ENCODE measurements at regions not wholly inside any gene's neighbourhood (a gene's known extent, or its start where the extent isn't known, plus 50 kb on each side); places are given as distances from the start of the nearest gene placed in this dataset.

DNA sequence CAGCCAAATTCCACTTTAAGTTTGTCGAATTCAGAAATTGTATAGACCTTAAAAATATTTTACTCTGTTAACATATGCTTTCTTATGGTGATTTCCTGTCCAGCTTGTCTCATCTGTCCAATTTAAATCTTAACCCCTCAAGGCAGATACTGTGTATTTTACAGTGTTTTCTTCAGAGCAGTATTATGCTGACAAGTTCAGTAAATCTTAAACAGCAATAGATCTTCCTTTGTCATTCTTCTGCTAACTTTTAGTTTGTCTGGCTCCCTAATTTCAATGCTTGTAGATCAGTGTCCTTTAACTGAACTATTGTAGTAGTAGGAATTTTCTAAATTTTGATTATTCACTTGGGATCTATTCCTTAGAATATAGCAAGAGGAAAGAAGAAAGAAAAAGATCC is 52.8 kb upstream of the MEIS1 start:
- FAIRE-seq: no peak

DNA sequence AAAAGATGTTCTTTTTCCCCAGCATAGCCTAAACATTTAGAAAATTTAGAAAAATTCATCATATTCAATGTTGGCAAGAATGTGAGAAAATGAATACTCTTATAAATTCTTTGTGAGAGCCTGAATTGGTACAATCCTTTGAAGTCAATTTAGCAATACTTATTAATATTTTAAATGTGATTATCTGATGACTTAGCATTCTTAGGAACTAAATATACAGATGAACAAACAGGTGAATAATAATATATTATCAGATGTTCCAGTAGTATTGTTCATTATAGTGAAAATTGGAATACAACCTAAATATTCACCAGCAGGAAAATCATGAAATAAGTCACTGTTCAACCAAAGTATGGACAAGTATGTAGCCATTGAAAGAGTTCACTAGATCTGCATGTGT is 55.5 kb upstream of the MEIS1 start:
- FAIRE-seq: no peak

DNA sequence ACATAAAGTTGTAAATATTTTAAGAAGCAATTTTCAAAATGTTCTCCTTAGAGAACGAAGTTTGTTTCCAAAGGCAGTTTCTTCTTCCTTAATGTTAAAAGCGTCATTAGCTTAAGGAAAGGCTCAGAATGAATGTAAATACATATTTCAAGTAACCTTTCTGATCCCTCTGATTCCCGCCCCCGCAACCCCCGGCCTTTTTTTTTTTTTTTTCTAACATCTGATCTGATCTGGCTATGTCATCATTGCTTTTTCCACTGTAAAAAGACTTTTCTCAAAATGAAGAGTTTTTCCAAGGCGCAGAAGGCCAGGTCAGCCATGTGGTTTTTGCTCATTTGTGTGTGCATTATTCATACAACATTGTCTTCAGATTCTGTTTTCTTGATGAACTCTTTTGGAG is 57.1 kb upstream of the MEIS1 start:
- no peak for FAIRE-seq

DNA sequence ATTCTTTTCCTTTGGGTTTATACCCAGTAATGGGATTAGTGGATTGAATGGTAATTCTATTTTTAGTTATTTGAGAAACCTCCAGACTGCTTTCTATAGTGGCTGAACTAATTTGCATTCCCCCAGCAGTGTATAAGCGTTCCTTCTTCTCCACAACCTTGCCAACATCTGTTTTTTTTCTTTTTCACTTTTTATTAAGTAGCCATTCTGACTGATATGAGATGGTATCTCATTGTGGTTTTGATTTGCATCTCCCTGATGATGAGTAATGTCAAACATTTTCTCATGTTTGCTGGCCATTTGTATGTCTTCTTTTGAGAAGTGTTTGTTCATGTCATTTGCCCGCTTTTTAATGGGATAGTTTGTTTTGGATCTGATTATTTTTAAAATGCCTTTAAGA is 64.1 kb upstream of the MEIS1 start:
- FAIRE-seq: no peak

DNA sequence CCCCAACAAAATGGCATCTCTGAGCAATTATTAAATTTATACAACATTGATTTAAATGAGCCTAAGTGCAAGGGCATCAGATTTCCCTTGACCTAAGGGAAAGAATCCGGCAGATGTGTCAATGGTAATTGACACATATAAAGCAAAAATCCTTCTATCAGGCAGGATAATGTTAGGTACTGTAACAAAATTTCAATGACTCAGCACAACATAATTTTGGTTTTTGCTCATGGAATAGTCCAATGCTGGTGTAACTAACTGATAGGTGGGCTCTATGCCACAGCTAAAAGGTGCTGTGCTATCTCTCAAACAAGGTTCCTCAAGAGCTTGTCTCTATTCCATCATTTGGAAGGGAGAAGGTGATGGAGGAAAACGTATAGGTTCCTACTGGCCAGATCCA is 68.3 kb upstream of the MEIS1 start:
- FAIRE-seq: no peak

DNA sequence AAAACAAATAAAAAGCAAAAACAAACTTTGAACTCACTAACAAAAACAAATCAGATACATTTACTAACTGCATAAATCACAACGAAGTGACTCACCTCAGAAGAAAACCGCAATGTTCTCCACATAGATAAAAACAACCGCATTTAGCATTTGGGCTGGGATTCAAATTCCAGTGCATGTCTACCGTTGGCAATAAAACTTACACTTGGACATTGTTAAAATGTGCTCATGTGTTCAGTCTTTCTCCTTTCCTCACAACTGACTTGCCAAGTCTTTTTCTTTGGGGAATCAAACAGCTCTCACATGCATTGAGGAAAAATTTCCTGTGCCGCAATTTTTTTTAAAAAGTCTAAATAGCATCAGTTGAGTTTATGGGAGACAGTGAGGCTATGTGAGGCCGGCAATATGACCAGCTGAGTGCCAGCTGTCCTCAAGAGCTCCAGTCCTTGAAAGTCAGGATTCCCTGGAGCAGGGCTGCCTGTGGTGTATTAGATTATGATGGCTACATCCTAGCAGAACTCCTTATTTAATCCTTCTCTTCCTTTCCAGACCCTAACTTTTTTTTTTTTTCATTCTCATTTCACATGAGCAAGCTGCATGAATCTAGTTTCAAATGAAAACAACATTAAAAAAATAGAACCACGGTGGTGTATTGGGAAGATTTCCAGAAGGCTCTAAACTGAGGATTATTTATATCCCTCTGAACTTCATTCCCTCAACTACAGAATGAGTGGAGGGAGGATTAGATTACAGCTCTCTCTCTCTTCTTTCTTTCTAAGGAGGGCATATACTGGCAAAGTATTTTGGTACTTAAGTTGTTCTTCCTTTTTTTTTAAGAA is 70.2 kb upstream of the MEIS1 start:
- FAIRE-seq: peak; percentile 95

DNA sequence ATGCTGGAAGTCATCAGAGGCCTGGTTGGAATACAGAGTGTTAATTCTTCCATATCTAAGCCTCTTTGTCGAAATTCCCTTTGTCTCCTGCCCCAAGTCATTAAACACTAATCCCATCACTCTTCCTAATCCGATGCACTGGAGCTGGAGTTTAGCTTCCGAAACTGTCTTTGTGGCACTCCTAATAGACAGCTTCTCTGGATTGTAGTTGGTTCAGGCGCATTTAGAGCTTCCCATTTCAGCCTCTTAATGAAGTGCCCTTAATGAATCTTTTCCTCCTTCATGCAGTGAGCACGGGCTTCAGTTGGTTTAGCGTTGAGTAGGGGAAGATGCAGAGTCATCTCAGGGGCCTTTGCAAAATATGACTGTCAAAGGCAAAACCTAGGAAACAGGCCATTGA is 72.2 kb upstream of the MEIS1 start:
- no peak for FAIRE-seq

DNA sequence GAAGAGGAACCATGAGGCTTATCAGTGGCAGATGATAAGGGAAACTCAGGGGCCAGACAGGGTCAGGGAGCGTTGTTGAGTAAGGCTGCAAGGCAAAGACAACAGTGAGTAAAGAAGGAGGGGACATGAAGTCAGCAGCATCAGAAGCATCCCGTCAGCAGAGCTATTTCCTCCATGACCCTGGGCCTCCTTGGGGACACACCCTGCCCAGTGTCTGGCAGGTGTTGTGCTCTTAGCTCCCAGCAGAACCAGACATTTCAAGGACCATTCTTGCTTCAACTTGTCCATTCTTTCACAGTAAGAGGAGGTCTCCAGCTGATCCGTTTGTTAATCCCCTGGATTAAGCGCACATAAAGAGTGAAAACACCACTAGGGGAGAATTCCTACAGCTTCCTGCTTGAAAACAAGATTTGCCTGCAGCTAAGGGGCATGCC is 88.7 kb upstream of the MEIS1 start:
- no peak for FAIRE-seq

DNA sequence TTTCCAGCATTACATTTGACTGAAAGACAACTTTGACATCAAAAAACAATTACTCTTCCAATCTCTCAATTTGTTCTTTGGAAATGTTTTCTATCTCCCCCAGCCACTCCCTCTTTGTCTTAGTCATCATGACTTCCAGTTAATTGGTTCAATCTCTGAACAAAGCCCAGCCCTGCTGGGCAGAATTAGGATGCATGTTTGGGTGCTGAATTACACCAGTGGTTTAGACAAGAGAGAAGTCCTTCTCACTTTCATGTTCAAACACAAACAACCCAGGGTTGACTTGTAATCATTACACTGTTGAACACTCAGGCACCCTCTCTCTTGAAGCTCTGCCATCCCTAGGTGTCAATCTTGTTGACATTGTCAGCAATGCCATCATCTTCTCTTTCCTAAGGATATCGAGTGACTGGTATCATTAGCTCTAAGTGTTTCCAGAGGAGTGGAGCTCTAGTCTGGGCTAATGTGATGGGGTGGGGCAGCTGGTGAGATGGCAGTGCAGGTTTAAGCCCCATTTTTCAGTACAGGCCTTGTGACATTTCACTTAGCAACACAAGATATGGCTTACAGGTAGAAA is 90.8 kb upstream of the MEIS1 start:
- no peak for FAIRE-seq

DNA sequence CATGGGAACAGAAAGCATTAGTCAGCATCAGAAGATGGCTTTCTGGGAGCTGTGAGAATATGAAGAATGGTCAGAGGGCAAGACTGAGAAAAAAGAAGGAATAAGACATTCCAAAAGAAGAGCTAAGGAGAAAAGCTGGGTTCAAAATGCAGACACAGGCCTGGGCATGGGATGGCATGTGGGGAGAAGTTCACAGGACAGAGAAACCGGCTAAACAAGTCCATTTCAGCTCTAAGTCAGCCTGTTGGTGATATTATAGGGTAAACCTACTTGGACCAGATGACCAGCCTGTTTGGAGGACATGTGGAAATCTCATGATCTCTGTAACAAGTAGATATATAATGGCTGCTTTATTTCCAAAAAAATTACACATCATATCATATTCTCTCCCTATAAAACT is 91.7 kb upstream of the MEIS1 start:
- FAIRE-seq: no peak

DNA sequence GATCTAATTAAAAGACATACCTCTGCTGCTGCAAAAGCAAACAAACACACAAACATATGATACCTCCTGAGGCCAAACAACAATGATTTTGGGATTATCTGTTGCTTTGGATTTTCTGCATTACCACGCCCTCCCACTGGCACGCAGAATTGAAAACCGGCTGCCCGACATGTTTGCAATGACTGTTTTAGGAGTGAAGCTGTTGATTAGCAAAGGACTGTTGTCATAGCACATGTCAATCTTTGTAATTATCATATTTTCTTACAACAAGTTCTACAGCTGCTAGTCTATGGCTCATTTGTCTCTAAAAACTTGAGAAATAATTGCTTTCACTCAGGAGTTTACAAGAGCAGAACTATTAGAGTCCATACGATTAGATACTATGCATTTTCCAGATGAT is 94.4 kb upstream of the MEIS1 start:
- FAIRE-seq: no peak

DNA sequence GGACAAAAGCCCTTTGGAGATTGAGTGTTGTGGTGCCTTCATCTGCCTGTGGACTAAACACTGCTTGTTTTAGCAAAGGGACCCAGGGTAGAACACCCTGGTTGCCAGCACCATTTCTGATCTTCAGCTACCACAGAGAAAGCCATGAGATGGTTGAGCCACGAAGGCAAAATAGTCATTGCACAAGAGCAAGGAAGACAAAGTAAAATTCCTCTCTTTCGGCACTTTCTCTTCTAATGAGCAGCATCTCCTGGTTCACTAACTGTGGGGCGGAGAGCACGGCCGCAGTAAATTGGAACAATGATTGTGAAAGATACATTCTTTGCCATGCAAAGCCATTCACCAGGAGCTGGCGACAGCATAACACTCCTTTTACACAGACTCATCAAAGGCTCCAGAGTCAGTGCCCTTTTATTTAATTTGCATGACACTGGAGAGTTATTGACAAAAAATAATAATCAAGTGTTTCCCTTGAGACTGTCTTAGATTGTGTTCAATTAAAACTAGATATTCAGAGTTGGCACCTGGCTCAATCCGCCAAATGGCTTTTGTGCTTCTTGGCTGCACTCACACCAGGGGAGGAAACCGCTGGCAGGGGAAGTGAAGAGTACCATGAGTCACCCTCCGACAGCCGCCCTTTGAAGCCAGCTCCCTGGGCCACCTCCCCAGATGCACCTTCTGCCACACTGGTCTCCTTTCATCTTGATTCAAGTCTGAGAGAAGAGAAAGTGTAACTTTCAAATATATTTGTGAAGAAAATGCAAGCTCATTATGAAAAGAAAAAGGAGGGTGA is 100.5 kb upstream of the MEIS1 start:
- FAIRE-seq: no peak

DNA sequence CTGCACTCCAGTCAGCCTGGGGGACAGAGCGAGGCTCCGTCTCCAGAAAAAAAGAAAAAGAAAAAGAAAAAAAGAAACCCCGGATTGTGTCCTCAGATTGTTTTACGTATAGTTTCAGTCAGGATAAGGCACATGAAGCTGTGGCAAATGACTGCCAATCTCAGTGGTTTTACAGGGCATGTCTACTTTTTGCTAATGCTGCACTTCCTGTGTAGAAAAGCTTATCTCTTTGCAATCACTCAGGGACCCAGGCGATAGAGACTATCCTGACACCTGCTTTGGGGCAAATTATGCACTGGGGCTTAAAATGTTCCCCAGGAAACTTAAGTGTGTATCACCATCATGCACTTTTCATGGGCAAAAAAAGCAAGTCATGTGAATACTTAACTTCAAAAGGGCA is 103.7 kb upstream of the MEIS1 start:
- FAIRE-seq: no peak

DNA sequence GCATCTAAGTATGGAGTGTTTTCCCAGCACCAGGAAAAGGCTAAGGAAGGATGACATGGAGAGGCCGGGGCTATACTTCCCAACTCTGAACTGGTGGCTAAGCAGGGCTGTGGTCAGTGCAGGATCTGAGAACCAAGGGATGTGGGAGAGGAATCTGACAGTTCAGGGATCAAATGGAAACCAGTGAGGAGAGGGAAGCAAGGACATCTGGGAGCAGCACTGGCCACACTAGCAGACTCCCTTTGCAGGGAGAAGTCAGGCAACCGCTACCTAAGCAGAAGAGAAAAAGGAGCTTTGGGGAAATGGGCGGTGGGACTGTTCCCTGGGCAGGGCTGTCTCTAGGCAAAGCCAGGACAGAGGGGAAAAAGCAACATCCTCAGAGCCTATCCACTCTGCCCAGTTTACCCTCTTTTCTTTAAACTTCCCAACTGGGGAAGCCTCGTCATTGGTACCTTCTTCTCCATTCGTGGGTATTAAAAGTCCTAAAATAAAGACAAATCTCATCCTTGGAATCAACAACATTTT is 105.8 kb upstream of the MEIS1 start:
- FAIRE-seq: no peak

DNA sequence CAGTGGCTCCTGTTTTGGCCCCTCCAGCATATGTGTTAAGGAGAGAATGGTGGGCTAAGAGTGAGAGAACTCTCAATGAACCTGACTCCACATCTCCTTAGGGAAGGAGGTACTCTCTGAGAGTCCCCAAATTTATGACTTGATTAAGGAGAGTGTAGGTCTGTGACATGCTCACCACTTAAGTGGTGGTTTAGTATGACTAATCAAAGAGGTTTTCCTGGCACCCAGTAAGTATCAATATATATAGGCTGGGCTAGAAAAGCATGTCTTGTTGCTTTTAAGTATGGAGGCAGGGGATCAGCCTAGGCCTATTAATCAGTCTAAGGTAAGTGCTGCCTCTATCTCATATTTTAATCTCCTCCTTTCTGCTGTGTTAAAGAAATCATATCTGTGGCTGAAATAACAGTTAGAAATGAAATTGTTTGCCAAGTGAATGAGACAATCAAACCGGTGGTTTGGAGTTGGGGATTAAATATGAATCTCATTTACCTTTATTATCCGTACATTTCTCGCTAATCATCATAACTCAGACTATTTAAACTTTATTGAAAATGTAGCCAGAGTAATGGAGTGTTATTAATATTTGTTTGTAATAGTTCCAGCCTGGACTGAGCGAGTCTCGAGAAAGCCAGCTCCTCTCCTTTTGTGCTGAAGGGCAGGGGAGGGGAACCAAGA is 107.7 kb upstream of the MEIS1 start:
- FAIRE-seq: no peak

DNA sequence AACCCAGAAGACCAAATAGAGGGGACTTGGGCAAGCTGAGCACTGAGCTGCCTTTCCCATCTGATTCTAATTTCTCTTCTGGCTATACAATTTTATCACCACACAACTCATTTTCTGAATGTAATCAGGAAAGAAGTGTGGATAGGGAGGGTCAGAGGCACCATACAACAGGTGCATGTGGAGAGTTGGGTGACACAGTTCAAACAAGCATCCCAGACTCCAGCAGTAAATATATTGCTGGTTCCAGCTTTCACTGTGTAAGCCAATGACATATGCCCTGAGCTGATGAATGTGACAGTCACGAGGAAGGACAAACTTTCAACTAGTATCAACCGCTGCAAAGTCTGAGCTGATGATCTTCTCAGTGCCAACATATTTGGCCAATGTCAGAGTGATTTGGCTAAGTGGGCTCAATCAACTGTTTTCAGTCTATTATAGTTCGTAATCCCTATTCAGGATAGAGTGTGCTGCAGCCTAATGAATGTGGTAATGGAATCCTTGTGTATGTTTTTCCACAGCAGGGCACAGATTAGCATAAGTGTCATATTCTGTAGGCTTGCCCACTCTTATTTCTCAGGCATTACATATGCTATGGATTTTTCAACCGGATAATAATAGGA is 109.9 kb upstream of the MEIS1 start:
- no peak for FAIRE-seq

DNA sequence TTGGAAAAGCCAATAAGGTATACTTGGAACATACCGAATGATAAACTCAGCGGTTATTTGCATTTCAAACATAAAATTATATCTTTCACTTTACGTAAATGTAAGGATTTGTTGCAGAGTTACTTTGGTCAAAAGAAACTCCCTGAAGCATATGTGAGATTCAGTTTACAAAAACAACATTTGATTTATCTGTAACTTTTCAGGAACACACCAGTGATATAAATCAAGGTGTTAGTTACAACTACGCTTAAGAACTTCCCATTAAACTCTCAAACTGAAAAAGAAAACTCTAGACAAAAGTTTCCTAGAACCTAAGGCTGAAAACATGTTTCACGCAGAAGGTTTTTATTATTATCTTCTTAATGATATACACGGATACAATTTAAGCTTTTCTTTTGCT is 110.6 kb upstream of the MEIS1 start:
- no peak for FAIRE-seq

DNA sequence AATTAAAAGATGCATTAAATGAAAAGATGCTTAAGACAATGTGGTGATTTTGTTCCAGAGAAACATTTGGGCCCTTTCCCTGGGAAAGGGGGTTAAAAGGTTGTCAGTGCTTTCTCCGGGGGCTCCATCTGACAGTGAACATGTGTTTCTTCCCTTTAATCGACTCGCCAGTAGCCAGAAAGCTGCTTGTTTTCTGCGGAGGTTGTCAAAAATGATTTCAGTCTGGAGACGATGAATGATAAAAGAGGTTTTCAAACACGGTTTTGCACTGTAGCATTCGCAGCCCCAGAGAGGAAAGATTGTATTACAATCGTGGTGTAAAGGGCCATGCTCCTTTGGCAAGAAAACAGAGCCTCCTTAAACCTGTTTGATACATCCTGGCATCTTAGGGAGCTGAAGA is 111.5 kb upstream of the MEIS1 start:
- FAIRE-seq: no peak

DNA sequence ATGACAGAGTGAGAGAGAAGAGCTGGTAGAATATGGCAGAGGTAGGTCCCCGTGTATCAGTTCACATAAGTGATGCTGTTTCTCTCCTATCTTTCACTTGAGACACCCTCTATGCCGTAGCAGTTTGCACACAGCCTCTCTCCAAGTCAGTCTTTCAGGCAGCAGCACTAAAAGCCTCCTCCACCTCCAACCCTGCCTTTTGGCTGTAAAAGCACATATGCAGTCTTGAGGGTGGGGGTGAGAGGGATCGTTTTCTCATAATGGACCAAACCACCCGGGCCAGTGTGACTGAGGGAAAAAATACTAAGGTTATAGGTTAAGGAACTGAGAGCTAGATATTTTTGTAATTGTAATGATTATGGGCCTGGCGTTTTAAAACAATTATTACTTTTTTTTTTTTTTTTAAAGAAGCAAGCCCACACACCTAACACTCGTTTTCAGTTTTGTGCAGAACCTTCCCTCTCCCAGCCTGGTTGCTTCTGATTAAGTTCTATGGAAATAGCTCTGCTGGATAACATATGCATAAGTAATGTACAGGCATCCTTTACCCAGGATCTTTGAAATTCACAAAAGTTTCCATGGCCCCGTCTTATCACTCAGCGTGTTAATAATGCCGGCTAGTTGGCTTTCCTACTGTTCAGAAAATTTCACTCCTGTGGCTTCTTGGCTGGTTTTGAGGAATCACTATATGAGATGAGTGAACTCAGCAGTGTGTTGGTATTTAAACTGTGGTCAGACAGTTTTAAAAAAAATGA is 112.2 kb upstream of the MEIS1 start:
- FAIRE-seq: no peak

DNA sequence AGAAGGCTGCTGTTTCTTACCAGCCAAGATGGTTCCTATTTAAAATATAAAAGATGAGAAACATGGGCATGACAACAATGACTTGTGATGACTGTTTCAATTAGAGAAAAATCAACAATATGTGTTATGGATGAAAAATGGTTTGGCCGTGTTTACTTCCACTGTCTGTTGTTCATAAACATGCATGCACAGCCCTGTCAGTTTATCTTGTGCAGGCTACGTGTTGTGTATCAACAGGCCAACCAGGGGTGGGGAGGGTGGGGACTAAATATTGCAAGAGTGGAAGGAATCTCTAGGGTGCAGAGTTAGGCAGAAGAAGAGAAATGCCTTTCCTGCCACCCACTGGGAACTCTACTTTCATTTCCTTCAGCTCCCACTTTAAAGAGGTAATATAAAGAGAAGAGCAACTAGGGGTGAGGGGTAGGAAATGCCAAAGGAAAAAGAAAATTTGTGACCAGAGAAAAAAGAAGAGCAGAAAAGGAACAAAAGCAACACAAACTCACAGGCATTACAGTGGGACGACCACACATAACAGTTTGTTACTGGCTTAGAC is 116.8 kb upstream of the MEIS1 start:
- no peak for FAIRE-seq

DNA sequence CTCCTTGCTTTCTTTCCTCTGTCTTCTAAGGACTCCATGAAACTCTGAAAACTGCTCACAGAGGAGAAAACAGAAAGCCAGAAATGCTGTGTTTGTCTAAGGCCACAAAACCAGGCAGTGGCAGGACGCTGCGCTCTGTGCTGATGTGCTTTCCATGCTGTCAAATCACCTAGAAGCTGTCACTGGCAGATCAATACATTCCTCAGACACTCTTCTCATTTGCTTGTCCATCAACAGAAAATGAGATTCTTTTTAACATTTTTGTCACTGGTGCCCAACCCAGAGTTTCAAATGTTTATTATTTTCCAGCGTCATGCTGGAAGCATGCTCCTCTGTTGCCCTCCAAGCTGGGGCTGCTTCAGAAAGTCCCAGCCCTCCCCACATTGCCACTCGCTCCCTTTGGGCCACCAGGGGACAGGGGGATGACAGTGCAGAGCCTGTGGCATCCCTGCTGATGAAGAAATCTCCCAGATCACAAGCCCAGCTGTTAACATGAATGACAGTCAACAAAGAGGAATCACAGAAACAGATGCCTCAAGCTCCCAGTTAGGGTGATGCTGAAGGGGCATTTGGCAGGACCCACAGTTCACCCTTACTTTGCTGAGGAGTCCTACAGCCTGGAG is 117.5 kb upstream of the MEIS1 start:
- no peak for FAIRE-seq

All from endometrium (tissue), 2 donors.